ENCODE measurements at regions not wholly inside any gene's neighbourhood (a gene's known extent, or its start where the extent isn't known, plus 50 kb on each side); places are given as distances from the start of the nearest gene placed in this dataset.

GRCh38 chr1:232476538-232476950 lies 153.4 kb downstream of the SIPA1L2 start:
- Histone ChIP-seq H3K4me2 (ENCODE audit: insufficient read depth, insufficient read length, low read length) (no peak overlapping the region), H3K27me3 (ENCODE audit: insufficient read depth, low read length) (no peaks in the 10 kb centered on the region), H4K5ac (ENCODE audit: insufficient read length, low read depth, low read length) (no peak overlapping the region), H2BK15ac (ENCODE audit: low read depth, low read length) (no peak overlapping the region), H2BK20ac (ENCODE audit: low read depth, low read length, poor library complexity, severe bottlenecking) (peak overlapping the region; percentile 45), H3K18ac (ENCODE audit: insufficient read length, low read depth, low read length) (no peak overlapping the region), H3K9me3 (ENCODE audit: control insufficient read depth, low read depth, low read length) (no peaks in the 10 kb centered on the region), H4K8ac (replicated peaks; ENCODE audit: insufficient read length, low read depth, low read length) (no peak overlapping the region), H3T11ph (ENCODE audit: low read length) (no peak overlapping the region), H3K14ac (ENCODE audit: insufficient read depth, low read length) (no peak overlapping the region), H3K56ac (ENCODE audit: insufficient read length, low read depth, low read length) (no peak overlapping the region), H3K23me2 (ENCODE audit: insufficient read length, low read depth, low read length, poor library complexity, severe bottlenecking) (no peaks in the 10 kb centered on the region), H4K20me1 (ENCODE audit: control insufficient read depth, insufficient read depth, insufficient read length) (no peaks in the 10 kb centered on the region), H3K4me1 (ENCODE audit: insufficient read depth, low read length) (peaks cover 12% of the 10 kb centered on the region), H2BK5ac (ENCODE audit: insufficient read length, low read length) (no peak overlapping the region), H4K91ac (ENCODE audit: insufficient read length, low read depth, low read length) (no peak overlapping the region), H2AK5ac (ENCODE audit: insufficient read length, low read length) (no peak overlapping the region), H3K23ac (ENCODE audit: insufficient read length, low read depth, low read length) (no peak overlapping the region), H3K27ac (ENCODE audit: insufficient read length, low read depth, low read length) (no peak overlapping the region), H2BK12ac (ENCODE audit: insufficient read length, low read depth, low read length) (no peak overlapping the region), H3K9ac (ENCODE audit: extremely low read depth, insufficient read length, low read length) (no peak overlapping the region), H2AFZ (ENCODE audit: low read length) (no peak overlapping the region), H2BK120ac (ENCODE audit: low read depth, low read length, poor library complexity, severe bottlenecking) (peak overlapping the region; percentile 23), H3K79me1 (ENCODE audit: insufficient read depth, low read depth, low read length, poor library complexity, severe bottlenecking) (no peaks in the 10 kb centered on the region), H3K79me2 (ENCODE audit: insufficient read depth, low read length) (no peaks in the 10 kb centered on the region), H3K4ac (ENCODE audit: low read depth, low read length) (no peak overlapping the region)
- no peak overlapping the region for H3K27ac Mint-ChIP-seq
- TF ChIP-seq CTCF (conservative IDR thresholded peaks at IDR 0.05) = no peak
- peaks cover 29 to 35% of the 10 kb centered on the region in 2 experiments for H3K4me1 Mint-ChIP-seq
- H3K4me3 Mint-ChIP-seq = no peak overlapping the region
- H3K27me3 Mint-ChIP-seq (ENCODE audit: low read depth) = peaks cover 2% of the 10 kb centered on the region; the same call in 1 of the 2 replicates
- DNase-seq = no peak
- H3K9me3 Mint-ChIP-seq = no peaks in the 10 kb centered on the region
- WGBS (ENCODE audit: extremely low coverage, insufficient read length, low lambda C conversion rate) = no CpG with 5 or more reads among the region's 2 CpGs
- H3K36me3 Mint-ChIP-seq (ENCODE audit: insufficient read depth in 1 of 3, low read depth in 3 of 3) = no peaks in the 10 kb centered on the region
